GM18870 (cell line): ENCODE measurements at regions not wholly inside any gene's neighbourhood (a gene's known extent, or its start where the extent isn't known, plus 50 kb on each side); places are given as distances from the start of the nearest gene placed in this dataset.

ENCODE experiments used
- ATAC-seq: cut with Tn5 transposase; IDR thresholded peaks from one replicate; pipeline ENCODE4 v1.9.1; 2021; ENCODE audit warnings: moderate library complexity; ENCODE audit not compliant: unreplicated experiment

DNA sequence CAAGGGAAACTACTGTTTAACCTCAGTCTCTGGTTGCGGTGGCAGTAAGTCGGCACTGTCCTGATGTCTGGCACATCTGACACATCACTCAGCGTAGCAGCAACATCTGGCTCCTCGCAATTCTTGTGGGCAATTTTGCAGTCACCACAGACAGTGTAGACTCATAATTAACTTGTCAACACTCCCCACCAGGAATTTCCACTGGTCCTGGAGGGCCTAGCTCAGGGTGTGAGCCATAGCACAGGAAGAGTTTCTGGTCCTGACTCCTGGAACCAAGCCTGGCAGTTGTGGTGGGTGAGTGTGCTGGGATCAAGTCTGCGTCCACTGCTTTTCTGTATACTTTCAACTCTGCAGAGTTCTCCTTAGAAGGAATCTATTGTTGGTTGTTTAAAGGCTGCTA, 209.7 kb downstream of the SNX19 start:
- ATAC-seq: no peak

DNA sequence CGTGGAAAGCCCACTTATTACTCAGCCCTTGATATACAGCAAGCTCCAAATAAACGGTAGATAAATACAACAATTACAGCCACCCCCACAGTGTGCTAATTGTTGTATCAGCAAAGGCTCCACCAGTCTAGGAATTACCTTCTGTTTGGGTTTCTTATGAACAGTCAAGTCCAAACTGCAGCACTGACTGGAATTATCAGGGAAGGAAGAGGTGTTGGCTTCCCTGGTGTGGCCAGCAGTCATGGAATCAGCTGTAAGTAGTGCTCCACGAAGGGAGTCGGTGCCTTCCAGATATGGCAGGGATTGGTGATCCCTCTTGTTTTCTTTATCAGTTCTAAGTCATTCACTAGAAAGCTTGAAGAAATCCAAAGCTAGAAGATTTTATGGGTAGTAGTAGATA, 209.1 kb downstream of the SNX19 start:
- no peak for ATAC-seq

DNA sequence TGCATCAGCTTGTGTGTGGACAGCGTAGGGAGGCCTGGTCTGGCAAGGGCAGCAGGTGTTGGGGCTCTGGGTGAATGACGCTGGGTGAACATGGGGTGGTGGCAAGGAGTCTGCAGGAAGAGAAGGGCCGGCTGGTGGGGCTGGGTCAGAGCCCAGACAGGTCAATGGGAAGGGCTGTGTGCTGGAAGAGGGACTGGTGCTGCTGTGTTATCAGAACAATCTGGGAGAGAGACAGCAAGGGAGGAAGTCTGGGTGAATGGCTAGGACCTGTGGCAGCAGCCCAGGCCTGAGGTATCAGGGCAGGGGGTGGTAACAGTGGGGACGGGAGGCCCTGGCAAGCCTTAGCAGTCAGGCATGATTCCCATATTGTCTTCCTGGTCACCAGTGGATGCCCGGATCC, 206.7 kb downstream of the SNX19 start:
- no peak for ATAC-seq

DNA sequence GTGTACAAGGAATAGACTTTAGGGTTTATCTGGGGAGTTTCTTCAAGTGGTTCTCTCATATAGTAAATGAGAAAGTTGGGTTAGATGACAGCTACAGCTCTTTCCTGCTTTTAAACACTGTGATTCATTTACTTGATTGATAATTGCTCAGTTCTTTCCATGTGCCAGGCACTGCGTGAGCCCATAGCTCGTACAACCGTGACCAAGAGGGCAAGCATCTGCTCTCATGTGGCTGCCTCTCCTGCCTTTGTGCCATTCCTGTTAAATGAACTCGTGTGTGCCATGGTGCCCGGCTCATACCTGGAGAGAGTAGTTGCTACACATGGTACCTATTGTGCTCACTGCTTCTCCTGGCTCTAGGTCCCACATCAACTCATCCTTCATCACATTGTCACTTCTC, 206.3 kb downstream of the SNX19 start:
- ATAC-seq: no peak

DNA sequence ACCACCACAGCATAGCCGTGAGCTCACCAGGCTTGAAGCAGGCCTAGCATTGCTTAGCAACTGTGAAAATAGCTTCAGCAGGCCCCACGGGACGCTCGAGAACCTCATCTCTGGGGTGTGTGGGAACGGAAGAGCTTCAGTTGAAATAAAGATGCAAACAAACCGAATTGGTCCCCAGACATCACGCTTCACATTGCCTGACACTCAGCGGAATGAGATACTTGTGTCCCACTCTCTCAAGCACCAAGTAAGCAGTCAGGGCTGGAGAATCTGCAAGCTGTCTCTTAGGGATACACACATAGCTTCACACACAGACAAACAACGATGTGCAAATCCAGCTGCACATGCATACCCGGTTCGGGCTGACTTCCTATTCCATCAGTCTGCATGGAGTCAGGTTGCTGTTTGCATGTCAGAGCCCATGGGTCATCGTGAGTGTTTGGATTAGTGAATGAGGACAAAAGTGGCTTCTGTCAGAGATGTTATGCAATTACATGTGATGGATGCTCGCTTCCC, 205.7 kb downstream of the SNX19 start:
- no peak for ATAC-seq

DNA sequence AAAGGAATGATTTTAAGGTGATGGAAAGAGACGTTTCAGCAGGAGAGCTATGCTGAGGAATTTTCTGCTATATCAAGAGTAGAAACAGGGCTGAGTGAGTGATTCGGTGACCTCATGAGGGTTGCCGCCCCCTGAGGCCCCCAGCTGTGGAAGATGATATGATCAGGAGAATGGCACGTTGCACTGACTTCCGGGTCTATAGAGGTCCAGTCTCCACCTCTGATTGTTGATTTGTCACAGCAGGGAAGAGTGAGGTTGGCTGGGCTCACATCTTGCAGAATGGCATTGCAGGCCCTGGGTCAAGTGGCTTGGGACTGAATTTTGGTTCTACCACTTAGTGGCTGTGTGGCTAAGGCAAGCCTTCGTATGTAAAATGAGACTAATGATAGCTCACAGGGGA, 205.1 kb downstream of the SNX19 start:
- ATAC-seq: no peak

DNA sequence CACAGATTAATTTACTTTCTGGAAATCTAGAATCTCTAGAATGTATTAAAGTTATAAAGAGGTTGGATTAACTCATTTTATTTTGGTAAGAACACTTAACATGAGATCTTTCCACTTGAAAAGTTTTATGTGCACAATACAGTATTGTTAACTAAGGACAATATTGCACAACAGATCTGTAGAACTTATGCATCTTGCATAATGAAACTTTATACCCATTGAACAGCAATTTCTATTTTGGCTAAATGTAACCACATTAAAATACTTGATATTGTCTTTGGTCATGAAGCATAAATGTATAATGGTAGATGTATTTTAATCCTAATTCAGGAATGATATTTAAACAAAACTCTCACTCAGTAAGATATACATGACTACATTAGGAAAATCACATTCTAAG, 203.8 kb downstream of the SNX19 start:
- ATAC-seq: no peak

DNA sequence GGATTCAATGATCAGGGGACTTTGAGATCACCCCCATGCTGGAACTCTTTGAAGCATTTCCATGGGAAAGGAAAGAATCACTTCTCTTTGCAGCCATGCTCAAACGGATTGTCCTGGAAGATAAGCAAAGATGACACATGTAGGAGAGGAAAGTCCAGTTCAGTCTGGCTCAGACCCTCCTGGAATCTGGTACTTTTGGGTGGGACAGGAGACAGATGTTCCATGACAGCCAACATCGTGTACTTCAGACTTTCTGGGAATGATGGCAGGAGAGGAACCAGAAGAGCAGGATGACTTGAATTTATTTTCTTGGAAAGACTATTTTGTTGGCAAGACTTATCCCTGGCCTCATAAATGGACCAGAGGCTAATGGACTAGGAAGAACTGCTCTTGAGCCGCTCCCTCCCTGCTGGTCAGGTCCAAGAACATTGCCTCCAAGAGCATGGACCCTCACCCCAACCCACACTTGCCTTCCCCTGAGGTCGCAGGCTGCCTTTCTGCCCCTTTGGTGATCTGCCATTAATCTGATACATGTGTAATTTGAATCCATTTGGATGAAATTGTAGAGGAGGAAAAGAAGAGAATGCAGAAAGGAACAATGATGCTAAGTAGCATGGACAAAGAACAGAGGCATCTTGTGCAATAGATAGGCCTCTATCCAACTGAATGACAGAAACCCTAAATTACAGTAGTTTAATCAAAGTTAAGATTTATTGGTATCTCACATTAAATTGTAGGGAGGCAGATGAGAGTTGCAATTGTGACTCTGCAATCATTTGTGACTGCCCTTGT, 201.0 kb downstream of the SNX19 start:
- ATAC-seq: no peak

DNA sequence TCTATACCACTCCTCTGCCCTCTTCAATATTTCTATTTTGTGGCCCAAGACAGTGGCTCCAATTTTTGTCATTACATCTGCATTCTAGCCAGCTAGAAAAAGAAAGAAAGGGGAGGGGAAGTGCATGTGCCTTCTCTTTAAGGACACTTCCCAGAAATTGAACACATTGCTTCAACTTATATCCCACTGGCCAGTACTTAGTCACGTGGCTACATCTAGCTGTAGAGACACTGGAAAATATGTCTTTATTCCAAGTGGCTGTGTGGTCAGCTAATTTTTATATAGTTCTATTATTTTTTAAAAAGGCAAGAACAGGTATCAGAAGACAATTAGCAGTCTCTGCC, 200.4 kb downstream of the SNX19 start:
- ATAC-seq: no peak

DNA sequence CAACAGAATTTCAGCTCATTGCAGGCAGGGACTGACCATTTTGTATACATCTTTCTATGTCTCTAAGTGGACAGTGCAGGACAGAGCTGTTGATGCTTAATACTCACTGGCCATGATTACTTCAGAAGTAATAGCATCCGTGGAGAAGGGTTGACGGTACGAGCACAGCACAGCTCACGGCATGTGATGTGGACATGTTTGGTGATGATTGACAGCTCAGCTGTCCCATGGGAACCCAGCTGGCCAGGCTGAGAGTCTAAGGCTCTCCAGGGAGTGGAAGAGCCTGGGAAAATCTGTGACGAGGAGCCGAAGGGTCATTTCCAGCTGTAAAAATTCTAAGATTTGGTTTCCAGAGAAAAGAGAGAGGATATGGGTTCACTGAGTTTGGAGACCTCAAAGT, 198.2 kb downstream of the SNX19 start:
- no peak for ATAC-seq

DNA sequence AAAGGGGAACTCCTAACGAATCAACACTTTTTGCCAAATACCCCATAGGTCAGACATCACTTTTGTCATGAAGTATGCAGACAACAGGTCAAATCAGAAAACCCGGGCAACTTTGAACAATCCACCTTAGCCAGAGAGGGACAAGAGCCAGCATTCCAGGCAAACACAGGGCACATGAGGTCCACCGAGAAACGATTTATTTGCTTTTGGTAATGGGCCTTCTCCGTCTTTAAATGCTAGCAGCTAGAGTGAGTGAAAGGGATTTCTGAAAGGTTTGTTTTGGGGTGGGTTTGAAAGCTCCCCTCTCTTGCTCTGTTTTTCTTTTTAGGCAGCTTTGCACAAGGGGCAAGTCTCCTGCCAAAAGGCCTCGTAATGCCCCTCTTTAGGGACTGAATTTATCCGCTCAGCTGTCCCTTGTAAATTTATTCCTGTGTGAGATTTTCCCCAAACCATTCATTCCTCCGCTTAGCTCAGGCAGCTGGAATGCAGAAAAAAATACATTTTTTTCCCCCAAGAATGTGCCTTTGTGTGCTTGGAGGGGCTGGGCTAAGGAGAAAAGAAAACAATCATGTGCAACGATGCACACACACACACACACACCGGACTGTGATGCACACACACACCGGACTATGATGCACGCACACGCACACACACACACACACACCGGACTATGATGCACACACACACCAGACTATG, 196.9 kb downstream of the SNX19 start:
- no peak for ATAC-seq

DNA sequence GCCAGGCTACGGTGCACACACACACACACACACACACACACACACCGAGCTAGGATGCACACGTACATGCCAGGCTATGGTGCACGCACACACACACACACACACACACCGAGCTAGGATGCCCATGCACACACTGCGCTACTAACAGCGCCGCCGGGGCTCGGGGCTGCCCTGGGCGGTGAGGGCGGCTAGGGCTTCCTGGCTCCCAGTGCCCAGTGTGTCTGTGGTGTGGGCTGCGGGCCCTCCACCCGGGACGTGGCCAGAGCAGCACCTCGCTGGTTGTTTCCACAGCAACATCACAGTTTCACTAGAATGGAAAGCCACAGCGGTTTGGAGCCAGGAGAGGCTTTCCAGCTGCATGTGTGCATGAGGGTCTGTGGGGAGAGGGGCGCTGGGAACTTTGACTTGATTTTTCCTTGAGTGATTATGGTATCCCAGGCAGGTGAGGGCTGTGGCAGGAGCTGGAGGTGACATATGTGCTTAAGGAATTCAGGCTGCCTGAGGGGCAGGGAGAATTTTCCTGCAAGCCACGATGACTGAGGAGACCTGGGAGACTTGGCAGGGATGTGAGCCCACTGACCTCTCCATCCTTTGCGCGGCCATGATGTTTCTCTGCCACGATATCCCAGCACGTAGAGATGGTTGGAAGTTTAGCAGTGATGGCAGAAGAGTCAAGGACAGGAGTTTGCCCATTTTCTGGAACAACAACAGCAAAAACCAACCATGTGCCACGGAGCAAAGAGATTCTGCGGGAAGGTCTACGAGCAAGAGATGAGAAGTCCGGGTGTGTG, 195.9 kb downstream of the SNX19 start:
- ATAC-seq: no peak

DNA sequence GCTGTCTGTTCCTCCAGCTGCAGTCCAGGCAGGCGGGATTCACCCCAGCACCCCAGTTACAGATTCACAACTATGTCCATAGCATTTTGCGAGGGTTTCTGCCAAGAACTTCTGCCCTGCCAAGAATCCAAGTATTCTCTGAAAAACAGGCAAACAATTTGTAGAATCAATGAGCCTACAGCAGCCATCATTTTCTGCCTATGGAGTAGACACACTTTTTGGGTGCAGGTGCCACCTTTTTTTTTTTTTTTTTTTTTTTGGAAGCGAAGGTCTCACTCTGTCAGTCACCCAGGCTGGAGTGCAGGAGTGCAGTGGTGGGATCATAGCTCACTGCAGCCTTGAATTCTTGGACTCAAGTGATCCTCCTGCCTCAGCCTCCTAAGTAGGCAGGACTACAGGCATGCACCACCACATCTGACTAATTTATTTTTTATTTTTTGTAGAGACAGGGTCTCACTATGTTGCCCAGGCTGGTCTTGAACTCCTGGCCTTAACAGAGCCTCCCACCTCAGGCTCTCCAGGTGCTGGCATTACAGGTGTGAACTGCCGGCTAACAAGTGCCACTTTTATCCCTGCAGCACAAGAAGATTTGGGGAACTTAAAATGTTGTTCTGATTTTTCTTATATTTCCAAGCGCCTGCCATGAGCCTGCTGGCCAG, 195.1 kb downstream of the SNX19 start:
- ATAC-seq: no peak

DNA sequence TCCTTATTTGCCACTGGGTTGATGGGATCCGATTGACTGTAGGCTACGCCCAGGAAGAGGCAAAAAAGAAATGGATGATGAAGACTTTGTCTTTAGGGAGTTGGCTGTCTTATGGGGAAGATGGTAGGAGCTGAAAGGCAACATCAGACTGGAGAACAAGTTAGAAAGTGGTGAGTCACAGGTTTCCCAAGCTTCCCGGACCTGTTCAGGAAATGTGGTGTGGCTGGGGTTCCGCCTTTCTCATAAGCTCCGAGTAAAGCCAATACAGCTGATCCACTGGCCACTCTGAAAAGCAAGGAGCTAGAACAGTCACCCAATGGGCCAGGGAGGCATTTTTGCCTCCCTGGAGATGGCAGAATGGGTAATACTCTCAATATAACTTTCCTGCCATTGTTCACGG, 194.5 kb downstream of the SNX19 start:
- ATAC-seq: no peak

DNA sequence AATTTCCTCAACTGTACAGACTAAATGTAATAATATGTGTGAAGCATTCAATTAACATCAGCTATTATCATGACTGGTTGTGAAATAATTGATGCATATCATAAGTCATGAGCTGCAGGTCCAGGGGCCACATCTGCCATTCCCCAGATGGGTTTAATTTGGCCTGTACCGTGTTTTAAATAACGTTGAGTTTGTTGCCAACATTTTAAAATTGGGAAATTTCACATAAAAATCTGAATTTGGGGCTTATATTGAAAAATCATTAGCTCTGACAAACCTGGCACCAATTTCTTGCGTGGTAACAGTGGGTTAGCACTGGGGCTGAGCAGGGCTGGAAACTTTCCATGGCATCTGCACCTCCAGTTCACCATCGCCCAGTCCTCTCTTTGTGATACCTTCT, 193.9 kb downstream of the SNX19 start:
- no peak for ATAC-seq

DNA sequence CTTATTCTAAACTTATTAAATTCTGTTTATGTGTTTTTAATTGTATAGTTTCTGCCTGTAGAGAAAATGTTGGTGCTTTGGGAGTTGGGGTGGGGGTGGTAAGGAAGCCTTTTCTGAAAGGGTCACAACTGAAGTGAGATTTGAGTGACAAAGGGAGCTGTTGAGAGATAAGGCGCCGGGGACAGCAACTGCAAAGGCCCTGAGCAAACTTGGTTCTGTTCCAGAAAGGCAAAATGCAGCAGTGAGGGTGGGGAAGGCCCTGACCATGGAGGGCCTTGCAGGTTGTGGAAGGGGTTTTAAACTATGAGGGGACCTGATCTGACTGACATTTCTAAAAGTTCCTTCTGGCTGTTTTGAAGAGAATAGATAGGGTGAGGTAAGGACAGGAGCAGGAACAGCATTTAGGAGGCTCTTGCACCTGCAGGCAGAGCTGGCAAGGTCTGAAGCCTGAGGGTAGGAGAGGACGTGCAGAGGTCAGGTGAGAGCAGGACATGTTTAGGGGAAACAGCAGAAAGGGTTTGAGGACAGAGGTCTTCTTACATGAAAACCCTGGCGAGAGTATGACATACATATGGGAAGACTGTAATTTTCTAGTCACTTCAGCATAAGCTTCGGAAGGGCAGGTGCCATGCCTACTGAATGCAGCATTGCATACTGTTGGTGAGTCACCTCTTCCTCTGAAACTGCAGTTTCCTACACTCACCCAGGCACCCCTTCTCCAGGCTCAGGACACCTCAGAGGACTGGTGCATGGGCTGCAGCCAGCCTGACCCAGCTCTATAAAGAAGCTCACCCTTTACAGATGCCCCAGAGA, 190.7 kb downstream of the SNX19 start:
- ATAC-seq: no peak

DNA sequence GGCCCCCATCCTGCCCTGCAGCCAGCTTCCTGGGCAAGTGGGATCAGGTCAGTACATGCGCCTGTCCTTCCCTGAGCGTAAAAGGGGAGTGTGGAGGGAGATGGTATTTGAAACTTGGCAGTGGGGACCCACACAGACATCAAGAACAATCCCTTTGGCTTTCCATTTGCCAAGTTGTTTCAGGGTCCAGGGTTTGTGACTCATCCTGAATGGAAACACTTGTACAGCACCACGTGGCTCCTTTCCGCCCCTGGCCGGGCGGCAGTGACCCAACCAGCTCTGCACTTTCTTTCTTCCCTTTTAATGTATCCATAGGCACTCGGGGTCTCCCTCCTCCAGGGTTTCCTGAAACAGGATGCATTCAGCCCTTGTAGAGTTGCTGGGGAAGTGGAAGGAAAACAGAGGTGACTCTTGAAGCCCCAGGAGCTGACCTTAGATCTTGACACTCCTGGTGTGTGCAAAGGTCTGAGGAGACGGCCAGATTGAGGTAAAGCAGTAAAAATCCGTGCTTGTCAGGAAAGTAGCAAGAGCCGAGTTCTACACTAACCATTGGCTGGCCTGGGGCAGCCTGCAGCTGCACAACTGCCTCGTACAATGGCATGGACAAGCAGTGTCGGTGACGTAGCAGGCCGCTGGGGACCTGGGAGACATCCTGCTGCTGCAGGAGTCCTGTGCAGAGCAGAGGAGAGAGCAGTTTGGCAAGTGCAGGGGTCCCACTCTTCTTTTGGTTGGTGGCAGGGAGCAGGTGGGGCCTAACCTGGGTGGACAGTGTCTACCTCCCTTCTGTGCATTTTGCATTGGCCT, 189.8 kb downstream of the SNX19 start:
- no peak for ATAC-seq

DNA sequence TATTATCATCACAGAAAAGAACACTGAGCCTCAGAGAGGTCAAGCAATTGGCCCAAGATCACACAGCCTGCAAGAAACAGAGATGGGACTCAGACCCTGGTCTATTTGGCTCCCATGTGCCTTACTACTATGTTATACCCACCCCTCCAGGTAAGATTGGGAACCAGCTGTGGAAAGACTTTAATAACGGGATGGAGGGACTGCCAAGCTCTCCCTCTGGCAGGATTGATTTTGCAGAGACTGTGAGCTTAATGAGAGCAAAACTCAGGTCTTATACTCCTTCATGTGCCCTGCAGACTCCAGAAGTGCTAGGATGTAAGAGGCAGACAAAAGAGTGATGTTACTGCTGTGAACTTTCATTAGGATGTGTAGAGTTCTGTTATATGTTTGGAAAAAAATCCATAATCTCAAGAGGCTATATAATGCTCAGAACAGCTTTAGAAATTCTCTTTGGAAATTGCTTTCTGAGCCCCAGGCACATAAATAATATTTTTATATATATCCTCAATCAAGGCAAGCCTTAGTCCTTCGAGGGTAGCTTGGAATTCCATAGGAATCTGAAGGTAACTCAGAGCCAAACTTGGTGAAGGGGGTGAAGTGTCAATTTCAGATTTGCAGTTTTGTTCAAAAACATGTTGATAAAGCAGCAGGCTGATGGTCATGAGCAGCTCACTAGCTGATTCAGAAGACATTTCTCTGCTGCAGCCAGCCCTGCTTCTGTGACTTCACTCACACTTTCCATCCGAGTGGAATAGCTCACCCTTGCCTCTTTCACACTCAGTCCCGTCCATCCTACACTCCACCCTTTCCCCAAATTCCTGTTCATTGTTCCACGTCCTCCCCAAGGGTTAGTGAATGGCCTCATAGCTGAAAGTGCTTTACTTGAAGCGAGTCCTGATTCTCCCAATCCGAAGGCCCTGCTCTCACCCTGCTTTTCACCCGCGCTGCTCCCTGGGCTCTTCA, 188.8 kb downstream of the SNX19 start:
- no peak for ATAC-seq
